ENCODE measurements at regions not wholly inside any gene's neighbourhood (a gene's known extent, or its start where the extent isn't known, plus 50 kb on each side); places are given as distances from the start of the nearest gene placed in this dataset.

GRCh38 chr7:115782696-115783490, 247.7 kb downstream of the TFEC start:
- no peaks in the 10 kb centered on the region for H3K27me3 Mint-ChIP-seq

More at GRCh38 chr7:115782696-115783490, 247.7 kb downstream of the TFEC start:
- Histone ChIP-seq H3K4me3 (ENCODE audit: control extremely low read depth in 1 of 5, extremely low read depth in 1 of 5, insufficient read depth in 1 of 5, low read depth in 2 of 5, low read length in 4 of 5) (no peak overlapping the region), H3K27me3 (replicated peaks in 1 of 4; ENCODE audit: control extremely low read depth in 1 of 4, control insufficient read depth in 3 of 4, insufficient read depth in 4 of 4, low read length in 3 of 4) (no peaks in the 10 kb centered on the region), H3K4me1 (ENCODE audit: control insufficient read depth in 2 of 2, insufficient read depth in 2 of 2, low read length in 2 of 2) (no peaks in the 10 kb centered on the region), H3K9ac (ENCODE audit: low read length) (no peak overlapping the region), H4K20me1 (ENCODE audit: control insufficient read depth, insufficient read depth, low read length, poor library complexity, severe bottlenecking) (no peaks in the 10 kb centered on the region), H3K36me3 (replicated peaks in 1 of 2; ENCODE audit: control extremely low read depth in 1 of 2, control insufficient read depth in 1 of 2, extremely low read depth in 1 of 2, insufficient read depth in 2 of 2, low read length in 1 of 2) (no peaks in the 10 kb centered on the region), H3K9me3 (ENCODE audit: control extremely low read depth in 1 of 3, control insufficient read depth in 2 of 3, insufficient read depth in 1 of 3, low read length in 2 of 3) (no peaks in the 10 kb centered on the region), H3K79me2 (ENCODE audit: control insufficient read depth, insufficient read depth, low read length) (no peaks in the 10 kb centered on the region), H3K4me2 (replicated peaks; ENCODE audit: low read depth, low read length, poor library complexity, severe bottlenecking) (no peak overlapping the region), H2AFZ (ENCODE audit: insufficient read depth, low read depth, low read length, poor library complexity, severe bottlenecking) (no peak overlapping the region), H3K27ac (ENCODE audit: low read length in 2 of 2) (no peak overlapping the region)
- Mint-ChIP-seq H3K4me3 (no peak overlapping the region), H3K4me1 (no peaks in the 10 kb centered on the region), H3K9me3 (ENCODE audit: insufficient read depth) (no peaks in the 10 kb centered on the region), H3K27ac (no peak overlapping the region)
- WGBS (ENCODE audit: insufficient coverage), result no CpG with 5 or more reads among the region's 1 CpG
- intact Hi-C loops (cut with micrococcal nuclease), result no loop called here
- CTCF ChIA-PET, result interaction anchor here (0.5 kb wide), 1 partner anchor 268 kb away, joined by 3 read pairs; no protein-coding TSS in a partner anchor
- ATAC-seq (ENCODE audit: low read depth) (no peak), DNase-seq (no peak)
- TF ChIP-seq CTCF (IDR thresholded peaks at IDR 0.05), result no peak
- TF ChIP-seq EZH2 (IDR thresholded peaks at IDR 0.05; ENCODE audit: borderline replicate concordance, insufficient read depth, low read depth, low read length, poor library complexity, severe bottlenecking), result no peak
- POLR2A ChIA-PET, result no interaction called here
